K562 (cell line): ENCODE measurements at regions not wholly inside any gene's neighbourhood (a gene's known extent, or its start where the extent isn't known, plus 50 kb on each side); places are given as distances from the start of the nearest gene placed in this dataset.

Experiments used
- ATAC-seq: fragments of 200-7000 bp; cut with Tn5 transposase; 3 replicates; pipeline ENCODE4 v1.9.1; 2020; ENCODE audit warnings: moderate library complexity
- BruUV-seq: library from RNA; stranded (reverse); fragments of 400-500 nt; replicated peaks from 2 replicates; lab custom pipeline; 2021; lab: Mats Ljungman, UMichigan
- CTCF ChIA-PET: fragments of 300-600 bp; formaldehyde crosslinking; extraction: SDS; loops from one replicate; lab custom pipeline; 2021; ENCODE audit warnings: low intra/inter-chr PET ratio; lab: Yijun Ruan, JAX
- POLR2A ChIA-PET: fragments of 300-600, 350-650 bp; sonication (Branson Sonifier 250); formaldehyde crosslinking; extraction: SDS; loops from one replicate; lab custom pipeline; 2021; ENCODE audit warnings: antibody characterized with exemption, inconsistent platforms; lab: Yijun Ruan, JAX
- DNase-seq, 4 experiments: peaks; one replicate each; pipeline versions ENCODE4 v3.0.0 to v3.0.0-alpha.2; 2011 to 2018; ENCODE audit warnings: low spot score in 3 of 4, mixed read lengths in 3 of 4; ENCODE audit errors: extremely low read depth in 1 of 4
- FAIRE-seq: peaks from 2 replicates; lab custom pipeline; 2011; peaks lifted over from hg19 to GRCh38; lab: Jason Lieb, UNC
- H2AFZ ChIP-seq: 2 replicates; pipeline ENCODE4 v1.6.0; 2011; ENCODE audit warnings: low read depth, low read length, control low read depth, inconsistent platforms
- H3K27ac ChIP-seq: fragments of 200-600 bp; 3 replicates; pipeline ENCODE4 v1.8.0; 2011; ENCODE audit warnings: low read depth, mild to moderate bottlenecking, control low read depth, inconsistent platforms, low read length, moderate library complexity, mixed read lengths; ENCODE audit errors: extremely low read depth
- H3K27me3 ChIP-seq, 2 experiments: fragments of 300-600 bp in 1 of 2; 2 replicates in 1 of 2; 3 replicates in 1 of 2; pipeline versions ENCODE4 v1.6.0 to v1.8.0; 2011; ENCODE audit warnings: inconsistent platforms in 2 of 2, low read length in 2 of 2, mild to moderate bottlenecking in 1 of 2, mixed read lengths in 1 of 2, moderate library complexity in 1 of 2; ENCODE audit not compliant: control insufficient read depth in 2 of 2, insufficient read depth in 2 of 2
- H3K36me3 ChIP-seq: fragments of 300-600 bp; 3 replicates; pipeline ENCODE4 v1.8.0; 2011; ENCODE audit warnings: mild to moderate bottlenecking, low read length, inconsistent platforms; ENCODE audit not compliant: control insufficient read depth, insufficient read depth
- H3K4me1 ChIP-seq, 2 experiments: fragments of 200-600 bp in 1 of 2; replicated peaks in 1 of 2; 2 replicates in 1 of 2; 3 replicates in 1 of 2; pipeline versions ENCODE4 v1.5.1 to v1.8.0; 2011; ENCODE audit warnings: inconsistent platforms in 2 of 2, low read length in 2 of 2, mild to moderate bottlenecking in 1 of 2, mixed read lengths in 1 of 2, moderate library complexity in 1 of 2; ENCODE audit not compliant: control insufficient read depth in 2 of 2, insufficient read depth in 2 of 2
- H3K4me2 ChIP-seq: 2 replicates; pipeline ENCODE4 v1.6.1; 2011; ENCODE audit warnings: low read length, control low read depth, inconsistent platforms, mixed read lengths; ENCODE audit not compliant: insufficient read depth
- H3K4me3 ChIP-seq: fragments of 200-600 bp; sonication (generic), shearing (Covaris generic); 2 replicates; pipeline ENCODE4 v1.5.1; 2016; ENCODE audit warnings: control low read depth, inconsistent platforms
- H3K79me2 ChIP-seq: fragments of 200-600 bp; 3 replicates; pipeline ENCODE4 v1.8.0; 2011; ENCODE audit warnings: low read length, inconsistent platforms; ENCODE audit not compliant: control insufficient read depth, insufficient read depth
- H3K9ac ChIP-seq, 2 experiments: 2 replicates each; pipeline versions ENCODE4 v1.6.0 to v1.6.1; 2011; ENCODE audit warnings: low read depth in 2 of 2, low read length in 2 of 2, control low read depth in 1 of 2, inconsistent platforms in 1 of 2, mild to moderate bottlenecking in 1 of 2, mixed read lengths in 1 of 2; ENCODE audit not compliant: insufficient read depth in 1 of 2
- H3K9me1 ChIP-seq: one replicate; pipeline ENCODE4 v1.6.0; 2011; ENCODE audit warnings: inconsistent platforms, mild to moderate bottlenecking, low read length, moderate library complexity; ENCODE audit not compliant: control insufficient read depth, insufficient read depth
- H3K9me3 ChIP-seq: replicated peaks from 2 replicates; pipeline ENCODE4 v1.5.1; 2011; ENCODE audit warnings: low read depth, low read length, inconsistent platforms; ENCODE audit not compliant: control insufficient read depth, insufficient read depth
- H4K20me1 ChIP-seq: replicated peaks from 2 replicates; pipeline ENCODE4 v1.6.1; 2011; ENCODE audit warnings: low read length, inconsistent platforms, mixed read lengths; ENCODE audit not compliant: control insufficient read depth, insufficient read depth
- EGR1 ChIP-seq: fragments of 450-650 bp; conservative IDR thresholded peaks from 2 replicates; pipeline ENCODE4 v1.6.1; 2017; ENCODE audit warnings: mild to moderate bottlenecking
- MCM5 ChIP-seq: fragments of 450-650 bp; IDR thresholded peaks from 2 replicates; pipeline ENCODE4 v1.6.1; 2016; ENCODE audit warnings: low read depth
- MXI1 ChIP-seq: IDR thresholded peaks from 2 replicates; pipeline ENCODE4 v1.6.1; 2011; ENCODE audit warnings: low read depth, mild to moderate bottlenecking, improper control_type of control experiment, low read length
- PRMT5 ChIP-seq: sonication (generic); formaldehyde crosslinking; IDR thresholded peaks from 2 replicates; pipeline ENCODE4 v1.5.0; 2020; ENCODE audit warnings: missing genetic modification reagents
- RBM25 ChIP-seq: fragments of 200-400 bp; formaldehyde crosslinking; IDR thresholded peaks from 2 replicates; pipeline ENCODE4 v1.6.1; 2018; ENCODE audit warnings: low read length, low read depth, moderate library complexity; ENCODE audit not compliant: severe bottlenecking
- RNF2 ChIP-seq: sonication (generic); IDR thresholded peaks from 2 replicates; pipeline ENCODE4 v1.6.1; 2016
- SNIP1 ChIP-seq: fragments of 450-650 bp; IDR thresholded peaks from 2 replicates; pipeline ENCODE4 v1.7.1; 2017; ENCODE audit warnings: low read depth, mild to moderate bottlenecking
- ZNF146 ChIP-seq: IDR thresholded peaks from one replicate; pipeline ENCODE4 v1.6.1; 2018; ENCODE audit warnings: missing compliant biosample characterization; ENCODE audit not compliant: unreplicated experiment
- ZNF184 ChIP-seq: sonication (generic); formaldehyde crosslinking; IDR thresholded peaks from 2 replicates; pipeline ENCODE4 v1.5.0; 2020; ENCODE audit warnings: missing genetic modification reagents
- ZNF778 ChIP-seq: fragments of 450-650 bp; formaldehyde crosslinking; IDR thresholded peaks from 2 replicates; pipeline ENCODE4 v1.4.0; 2020; ENCODE audit warnings: mild to moderate bottlenecking, moderate library complexity
- WGBS: fragments of 100-300 bp; shearing (Covaris generic); methylation state at CpG from one replicate; pipeline ENCODE4 v1.1.6; 2016; ENCODE audit warnings: low coverage, mixed read lengths; ENCODE audit not compliant: insufficient coverage; ENCODE audit errors: missing lambda C conversion rate; 5-methylcytosine and 5-hydroxymethylcytosine counted together
- in situ Hi-C: fragments of 300-500 bp; cut with MboI; formaldehyde crosslinking; loops from 4 replicates; pipeline ENCODE4 v1.15.0; 2018; ENCODE audit warnings: inconsistent platforms, mixed read lengths
- intact Hi-C: fragments of 100-400 bp; cut with micrococcal nuclease; formaldehyde crosslinking; loops from 2 replicates; pipeline ENCODE4 v1.14.2; 2022
- TF ChIP-seq, protein P1 (sequence below): fragments of 450-650 bp; formaldehyde crosslinking; IDR thresholded peaks from 2 replicates; pipeline ENCODE4 v1.4.0; 2020; ENCODE audit warnings: mild to moderate bottlenecking, moderate library complexity
- TF ChIP-seq, protein P2 (sequence below): fragments of 450-650 bp; IDR thresholded peaks from 2 replicates; pipeline ENCODE4 v1.6.1; 2018; ENCODE audit warnings: mild to moderate bottlenecking, low read depth; ENCODE audit not compliant: partially characterized antibody

DNA sequence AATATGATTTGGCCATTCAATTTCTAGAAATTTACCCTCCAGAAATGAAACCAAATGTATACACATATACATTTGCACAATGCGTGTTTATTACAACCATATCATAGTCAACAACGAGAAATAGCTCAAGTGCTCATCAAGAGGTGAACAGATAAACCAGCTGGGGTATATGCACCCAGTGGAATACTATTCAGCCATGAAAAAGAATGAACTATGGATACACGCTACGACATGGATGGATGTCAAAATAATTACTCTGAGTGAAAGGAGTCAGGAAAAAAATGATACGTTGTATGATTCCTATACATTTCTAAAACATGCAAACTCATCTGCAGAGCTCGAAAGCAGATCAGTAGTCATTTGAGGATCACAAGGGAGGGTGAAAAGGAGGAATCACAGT, 441.5 kb upstream of the ADAMTS16 start:
- FAIRE-seq = no peak
- H3K4me3 ChIP-seq = no peak overlapping the region

DNA sequence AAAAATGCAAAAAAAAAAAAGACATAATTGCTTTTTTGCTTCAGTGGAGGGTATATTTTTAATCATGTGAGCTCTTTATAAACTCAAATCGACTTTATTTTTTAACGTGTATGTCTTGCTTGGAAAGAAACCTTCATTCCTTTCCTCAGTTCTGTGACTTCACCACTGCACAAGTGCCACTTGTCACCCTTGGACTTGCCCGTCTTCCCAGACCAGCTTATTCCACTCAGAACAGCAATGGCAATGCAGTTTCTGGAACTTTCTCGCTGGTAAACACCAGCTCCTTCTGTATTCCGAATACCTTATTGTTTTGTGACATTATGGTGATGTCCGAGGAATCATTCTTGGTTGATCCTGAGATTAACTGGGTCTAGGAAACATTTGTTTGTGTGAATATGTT, 440.5 kb upstream of the ADAMTS16 start:
- 1% methylated on average over 6 of the region's 6 CpGs for WGBS

More for the DNA sequence above, 441.5 kb upstream of the ADAMTS16 start:
- Histone ChIP-seq H3K4me1 (no peaks in the 10 kb centered on the region), H3K4me2 (no peak overlapping the region), H3K27me3 (no peaks in the 10 kb centered on the region), H3K9me1 (no peaks in the 10 kb centered on the region), H3K79me2 (no peaks in the 10 kb centered on the region), H3K9me3 (no peaks in the 10 kb centered on the region), H2AFZ (no peak overlapping the region), H3K9ac (no peak overlapping the region), H3K36me3 (no peaks in the 10 kb centered on the region), H3K27ac (no peak overlapping the region), H4K20me1 (no peaks in the 10 kb centered on the region)
- in situ Hi-C loops (no loop called here), intact Hi-C loops (no loop called here)
- TF ChIP-seq RBM25 = peak; percentile 68
- TF ChIP-seq, protein P1, sequence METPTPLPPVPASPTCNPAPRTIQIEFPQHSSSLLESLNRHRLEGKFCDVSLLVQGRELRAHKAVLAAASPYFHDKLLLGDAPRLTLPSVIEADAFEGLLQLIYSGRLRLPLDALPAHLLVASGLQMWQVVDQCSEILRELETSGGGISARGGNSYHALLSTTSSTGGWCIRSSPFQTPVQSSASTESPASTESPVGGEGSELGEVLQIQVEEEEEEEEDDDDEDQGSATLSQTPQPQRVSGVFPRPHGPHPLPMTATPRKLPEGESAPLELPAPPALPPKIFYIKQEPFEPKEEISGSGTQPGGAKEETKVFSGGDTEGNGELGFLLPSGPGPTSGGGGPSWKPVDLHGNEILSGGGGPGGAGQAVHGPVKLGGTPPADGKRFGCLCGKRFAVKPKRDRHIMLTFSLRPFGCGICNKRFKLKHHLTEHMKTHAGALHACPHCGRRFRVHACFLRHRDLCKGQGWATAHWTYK (CRISPR knock-in tag) = no peak
- peak; percentile 79 for TF ChIP-seq ZNF146 (CRISPR knock-in tag)
- no peak for TF ChIP-seq PRMT5 (CRISPR knock-in tag)
- TF ChIP-seq ZNF778 (CRISPR knock-in tag) = no peak
- ChIA-PET POLR2A (no interaction called here), CTCF (no interaction called here)
- no peak for DNase-seq
- ATAC-seq = no peak
- 4% methylated on average over 6 of the region's 6 CpGs for WGBS
- no TSS peak for BruUV-seq

More for the DNA sequence above, 440.5 kb upstream of the ADAMTS16 start:
- intact Hi-C loops = no loop called here
- CTCF ChIA-PET = no interaction called here
- Histone ChIP-seq H3K27ac (no peak overlapping the region), H3K4me1 (no peaks in the 10 kb centered on the region), H3K79me2 (no peaks in the 10 kb centered on the region), H3K9me3 (no peaks in the 10 kb centered on the region)
- POLR2A ChIA-PET = no interaction called here
- no peak for DNase-seq
- no peak for TF ChIP-seq MXI1
- TF ChIP-seq EGR1 = no peak
- TF ChIP-seq RNF2 = no peak
- TF ChIP-seq, protein P2, sequence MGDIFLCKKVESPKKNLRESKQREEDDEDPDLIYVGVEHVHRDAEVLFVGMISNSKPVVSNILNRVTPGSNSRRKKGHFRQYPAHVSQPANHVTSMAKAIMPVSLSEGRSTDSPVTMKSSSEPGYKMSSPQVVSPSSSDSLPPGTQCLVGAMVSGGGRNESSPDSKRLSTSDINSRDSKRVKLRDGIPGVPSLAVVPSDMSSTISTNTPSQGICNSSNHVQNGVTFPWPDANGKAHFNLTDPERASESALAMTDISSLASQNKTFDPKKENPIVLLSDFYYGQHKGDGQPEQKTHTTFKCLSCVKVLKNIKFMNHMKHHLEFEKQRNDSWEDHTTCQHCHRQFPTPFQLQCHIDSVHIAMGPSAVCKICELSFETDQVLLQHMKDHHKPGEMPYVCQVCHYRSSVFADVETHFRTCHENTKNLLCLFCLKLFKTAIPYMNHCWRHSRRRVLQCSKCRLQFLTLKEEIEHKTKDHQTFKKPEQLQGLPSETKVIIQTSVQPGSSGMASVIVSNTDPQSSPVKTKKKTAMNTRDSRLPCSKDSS = no peak
- TF ChIP-seq ZNF184 = no peak
- TF ChIP-seq SNIP1 = no peak
- no peak for TF ChIP-seq MCM5
- TF ChIP-seq, all 486 proteins: peak for 0
- no peaks in the 10 kb centered on the region for H3K27me3 ChIP-seq
- no peak overlapping the region for H3K9ac ChIP-seq
- in situ Hi-C loops = no loop called here
- no peaks in the 10 kb centered on the region for H3K36me3 ChIP-seq
- ATAC-seq = no peak
- no peak overlapping the region for H2AFZ ChIP-seq
- no peak overlapping the region for H3K4me2 ChIP-seq
- no peaks in the 10 kb centered on the region for H4K20me1 ChIP-seq
- BruUV-seq = no TSS peak
- no peaks in the 10 kb centered on the region for H3K9me1 ChIP-seq
- no peak overlapping the region for H3K4me3 ChIP-seq
- no peak for FAIRE-seq
